ENCODE measurements at regions not wholly inside any gene's neighbourhood (a gene's known extent, or its start where the extent isn't known, plus 50 kb on each side); places are given as distances from the start of the nearest gene placed in this dataset.
"Not testable (repeated sequence)": the region's sequence is repeated elsewhere in the genome, so short reads cannot be mapped to it uniquely, and the experiment has no call there.

DNA sequence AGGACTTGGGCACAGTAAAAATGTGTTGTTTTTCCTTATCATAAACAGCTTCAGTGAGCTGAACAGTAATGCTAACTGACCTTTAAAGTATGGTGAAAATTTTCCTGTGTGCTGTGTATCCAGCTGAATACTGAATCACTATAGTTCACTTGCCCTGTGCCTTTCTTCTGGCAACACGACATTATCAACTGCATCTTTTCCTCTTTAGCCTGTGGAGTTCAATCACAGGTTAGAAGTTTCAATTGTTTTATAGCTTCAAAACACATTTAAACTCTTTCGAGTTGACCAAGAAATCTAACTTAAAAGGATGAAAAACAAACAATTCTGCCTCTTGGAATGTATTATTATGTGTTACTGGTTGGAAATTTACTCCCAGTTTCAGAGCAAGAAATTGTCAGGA, 1120.7 kb upstream of the ALCAM start:
- H3K27ac Mint-ChIP-seq: no peak overlapping the region
- H3K27me3 Mint-ChIP-seq: no peaks in the 10 kb centered on the region
- H3K36me3 Mint-ChIP-seq: no peaks in the 10 kb centered on the region
- no peak overlapping the region for H3K4me3 Mint-ChIP-seq
- H3K9me3 Mint-ChIP-seq: peaks cover 9% of the 10 kb centered on the region
- TF ChIP-seq, protein P1, sequence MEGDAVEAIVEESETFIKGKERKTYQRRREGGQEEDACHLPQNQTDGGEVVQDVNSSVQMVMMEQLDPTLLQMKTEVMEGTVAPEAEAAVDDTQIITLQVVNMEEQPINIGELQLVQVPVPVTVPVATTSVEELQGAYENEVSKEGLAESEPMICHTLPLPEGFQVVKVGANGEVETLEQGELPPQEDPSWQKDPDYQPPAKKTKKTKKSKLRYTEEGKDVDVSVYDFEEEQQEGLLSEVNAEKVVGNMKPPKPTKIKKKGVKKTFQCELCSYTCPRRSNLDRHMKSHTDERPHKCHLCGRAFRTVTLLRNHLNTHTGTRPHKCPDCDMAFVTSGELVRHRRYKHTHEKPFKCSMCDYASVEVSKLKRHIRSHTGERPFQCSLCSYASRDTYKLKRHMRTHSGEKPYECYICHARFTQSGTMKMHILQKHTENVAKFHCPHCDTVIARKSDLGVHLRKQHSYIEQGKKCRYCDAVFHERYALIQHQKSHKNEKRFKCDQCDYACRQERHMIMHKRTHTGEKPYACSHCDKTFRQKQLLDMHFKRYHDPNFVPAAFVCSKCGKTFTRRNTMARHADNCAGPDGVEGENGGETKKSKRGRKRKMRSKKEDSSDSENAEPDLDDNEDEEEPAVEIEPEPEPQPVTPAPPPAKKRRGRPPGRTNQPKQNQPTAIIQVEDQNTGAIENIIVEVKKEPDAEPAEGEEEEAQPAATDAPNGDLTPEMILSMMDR (conservative IDR thresholded peaks at IDR 0.05): no peak
- peaks cover 14% of the 10 kb centered on the region for H3K4me1 Mint-ChIP-seq (ENCODE audit: unreplicated experiment)
- DNase-seq (ENCODE audit: extremely low spot score, unreplicated experiment): no peak

DNA sequence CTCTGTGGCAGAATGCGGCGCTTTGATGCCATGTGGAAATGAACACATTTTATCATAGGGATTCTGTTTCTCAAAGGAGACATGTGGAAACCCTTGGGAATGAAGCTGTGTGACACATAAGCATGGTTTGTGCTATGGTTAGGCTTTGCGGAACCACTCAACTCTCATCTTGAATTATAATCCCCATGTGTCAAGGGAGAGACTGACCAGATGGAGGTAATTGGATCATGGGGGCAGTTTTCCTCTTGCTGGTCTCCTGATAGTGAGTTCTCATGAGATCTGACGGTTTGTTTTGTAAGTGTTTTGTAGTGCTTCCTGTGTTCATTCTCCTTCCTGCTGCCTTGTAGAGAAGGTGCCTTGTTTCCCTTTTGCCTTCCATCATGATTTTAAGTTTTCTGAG, 1109.2 kb upstream of the ALCAM start:
- Mint-ChIP-seq H3K27me3 (no peaks in the 10 kb centered on the region), H3K4me1 (ENCODE audit: unreplicated experiment) (peaks cover 8% of the 10 kb centered on the region), H3K9me3 (no peaks in the 10 kb centered on the region), H3K27ac (no peak overlapping the region), H3K4me3 (no peak overlapping the region), H3K36me3 (no peaks in the 10 kb centered on the region)
- DNase-seq (ENCODE audit: extremely low spot score, unreplicated experiment): no peak
- TF ChIP-seq, protein P1 (conservative IDR thresholded peaks at IDR 0.05): no peak

DNA sequence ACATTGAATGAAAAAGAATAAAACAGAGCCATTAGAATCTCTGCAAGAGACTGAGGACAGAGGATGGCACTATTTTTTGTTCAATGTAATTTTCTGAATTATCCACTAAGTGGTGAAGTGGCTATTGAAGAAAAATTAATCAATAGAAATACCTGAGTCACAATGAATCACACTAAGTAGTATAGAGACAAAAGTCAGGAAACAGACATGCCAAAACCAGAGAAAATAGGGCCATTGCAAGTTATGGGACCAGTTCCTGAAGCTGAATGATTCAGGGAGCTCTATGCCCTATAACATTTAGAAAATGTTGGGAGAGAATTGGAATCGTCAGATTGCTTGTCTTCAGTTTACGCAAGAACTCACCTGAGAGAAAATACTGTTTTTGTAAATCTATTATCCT, 1103.2 kb upstream of the ALCAM start:
- no peak for DNase-seq (ENCODE audit: extremely low spot score, unreplicated experiment)
- Mint-ChIP-seq H3K27me3 (no peaks in the 10 kb centered on the region), H3K36me3 (no peaks in the 10 kb centered on the region), H3K9me3 (no peaks in the 10 kb centered on the region), H3K4me1 (ENCODE audit: unreplicated experiment) (peaks cover 5% of the 10 kb centered on the region), H3K4me3 (no peak overlapping the region), H3K27ac (no peak overlapping the region)
- TF ChIP-seq, protein P1 (conservative IDR thresholded peaks at IDR 0.05): no peak

DNA sequence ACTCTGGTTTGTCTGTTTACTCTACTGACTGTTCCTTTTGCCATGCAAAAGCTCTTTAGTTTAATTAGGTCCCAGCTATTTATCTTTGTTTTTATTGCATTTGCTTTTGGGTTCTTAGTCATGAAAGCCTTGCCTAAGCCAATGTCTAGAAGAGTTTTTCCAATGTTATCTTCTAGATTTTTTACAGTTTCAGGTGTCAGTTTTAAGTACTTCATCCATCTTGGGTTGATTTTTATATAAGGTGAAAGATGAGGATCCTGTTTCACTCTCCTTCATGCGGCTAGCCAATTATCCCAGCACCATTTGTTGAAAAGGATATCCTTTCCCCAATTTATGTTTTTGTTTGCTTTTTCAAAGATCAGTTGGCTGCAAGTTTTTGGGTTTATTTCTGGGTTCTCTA, 1100.5 kb upstream of the ALCAM start:
- not testable (repeated sequence) for H3K27ac Mint-ChIP-seq; H3K4me3 Mint-ChIP-seq; DNase-seq (ENCODE audit: extremely low spot score, unreplicated experiment); H3K27me3 Mint-ChIP-seq; H3K9me3 Mint-ChIP-seq; H3K4me1 Mint-ChIP-seq (ENCODE audit: unreplicated experiment); H3K36me3 Mint-ChIP-seq

DNA sequence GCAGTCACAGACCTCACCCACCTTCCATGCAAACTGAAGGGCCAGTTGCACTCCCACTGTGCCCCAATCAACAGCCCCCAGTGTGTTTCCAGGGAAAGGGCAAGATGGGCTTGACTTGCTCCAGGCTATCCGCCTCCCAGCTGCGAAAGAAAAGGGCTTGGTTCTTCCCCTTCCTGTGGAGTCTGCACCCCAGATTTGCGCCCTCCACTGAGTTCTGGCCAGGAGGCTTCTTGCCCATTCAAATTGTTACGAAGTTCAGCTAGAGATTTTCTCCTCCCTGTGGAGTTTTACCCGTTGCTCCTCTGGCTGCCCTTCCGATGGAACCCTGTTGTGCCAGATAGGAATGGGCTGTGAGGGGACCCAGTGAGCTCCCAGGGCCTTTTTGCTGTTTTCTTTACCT, 1096.9 kb upstream of the ALCAM start:
- H3K27ac Mint-ChIP-seq: no peak overlapping the region
- no peaks in the 10 kb centered on the region for H3K36me3 Mint-ChIP-seq
- H3K4me3 Mint-ChIP-seq: no peak overlapping the region
- no peak for DNase-seq (ENCODE audit: extremely low spot score, unreplicated experiment)
- H3K9me3 Mint-ChIP-seq: no peaks in the 10 kb centered on the region
- TF ChIP-seq, protein P1 (conservative IDR thresholded peaks at IDR 0.05): no peak
- no peaks in the 10 kb centered on the region for H3K4me1 Mint-ChIP-seq (ENCODE audit: unreplicated experiment)
- H3K27me3 Mint-ChIP-seq: no peaks in the 10 kb centered on the region

DNA sequence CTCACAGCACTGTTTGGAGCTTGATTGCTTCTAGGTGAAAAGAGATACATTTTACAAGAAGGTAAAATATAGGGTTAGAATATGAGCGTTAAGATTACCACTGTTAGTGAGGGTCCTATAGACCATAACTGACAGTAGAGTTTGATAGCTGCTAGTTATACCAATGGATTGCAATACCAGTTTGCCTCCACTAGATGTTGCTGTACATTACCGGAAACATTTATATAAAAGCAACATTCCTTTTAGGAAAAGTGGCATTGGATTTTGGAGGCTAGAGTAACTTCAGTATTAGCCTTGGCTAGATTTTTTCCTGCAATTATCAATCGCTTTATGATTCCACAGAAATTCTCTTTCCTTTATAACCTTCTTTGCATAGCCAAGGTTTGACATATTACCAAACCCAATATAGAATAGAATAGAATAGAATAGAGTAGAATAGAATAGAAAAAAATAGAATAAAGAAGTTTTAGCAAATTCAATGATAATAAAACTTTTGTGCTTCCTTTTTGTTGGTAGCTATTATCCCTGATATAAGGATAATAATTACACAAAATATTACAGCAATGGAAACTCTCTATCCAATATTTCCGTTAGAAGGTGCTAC, 1093.6 kb upstream of the ALCAM start:
- Mint-ChIP-seq H3K9me3 (no peaks in the 10 kb centered on the region), H3K36me3 (no peaks in the 10 kb centered on the region)
- DNase-seq (ENCODE audit: extremely low spot score, unreplicated experiment): no peak

More for the DNA sequence above, 1093.6 kb upstream of the ALCAM start:
- no peak overlapping the region for H3K27ac Mint-ChIP-seq
- no peaks in the 10 kb centered on the region for H3K27me3 Mint-ChIP-seq
- TF ChIP-seq, protein P1 (conservative IDR thresholded peaks at IDR 0.05): peak; percentile 78
- no peaks in the 10 kb centered on the region for H3K4me1 Mint-ChIP-seq (ENCODE audit: unreplicated experiment)
- H3K4me3 Mint-ChIP-seq: no peak overlapping the region

Data from type B pancreatic cell (in vitro differentiated cells).